PC-9 (cell line): ENCODE measurements at regions not wholly inside any gene's neighbourhood (a gene's known extent, or its start where the extent isn't known, plus 50 kb on each side); places are given as distances from the start of the nearest gene placed in this dataset.

ENCODE experiments used
- EZH2 ChIP-seq: fragments of 200-600 bp; sonication (generic); IDR thresholded peaks from 2 replicates; pipeline ENCODE4 v1.8.0; 2017; ENCODE audit warnings: antibody characterized with exemption, low read depth
- TF ChIP-seq, protein P1 (sequence below): fragments of 200-600 bp; sonication (generic); conservative IDR thresholded peaks from 2 replicates; pipeline ENCODE4 v1.6.1; 2017; ENCODE audit warnings: mixed run types, antibody characterized with exemption, mild to moderate bottlenecking, moderate library complexity

DNA sequence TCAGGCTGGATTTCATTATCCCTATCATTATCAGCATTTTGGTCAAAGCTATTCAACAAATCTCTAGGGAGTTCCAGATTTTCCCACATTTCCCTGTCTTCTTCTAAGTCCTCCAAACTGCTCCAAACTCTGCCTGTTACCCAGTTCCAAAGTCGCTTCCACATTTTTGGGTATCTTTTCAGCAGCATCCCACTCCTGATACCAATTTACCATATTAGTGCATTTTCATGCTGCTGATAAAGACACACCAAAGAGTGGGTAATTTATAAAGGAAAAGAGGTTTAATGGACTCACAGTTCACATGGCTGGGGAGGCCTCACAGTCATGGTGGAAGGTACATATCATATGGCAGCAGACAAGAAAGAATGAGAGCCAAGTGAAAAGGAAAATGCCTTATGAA, 132.8 kb upstream of the SLC7A11 start:
- TF ChIP-seq, protein P1, sequence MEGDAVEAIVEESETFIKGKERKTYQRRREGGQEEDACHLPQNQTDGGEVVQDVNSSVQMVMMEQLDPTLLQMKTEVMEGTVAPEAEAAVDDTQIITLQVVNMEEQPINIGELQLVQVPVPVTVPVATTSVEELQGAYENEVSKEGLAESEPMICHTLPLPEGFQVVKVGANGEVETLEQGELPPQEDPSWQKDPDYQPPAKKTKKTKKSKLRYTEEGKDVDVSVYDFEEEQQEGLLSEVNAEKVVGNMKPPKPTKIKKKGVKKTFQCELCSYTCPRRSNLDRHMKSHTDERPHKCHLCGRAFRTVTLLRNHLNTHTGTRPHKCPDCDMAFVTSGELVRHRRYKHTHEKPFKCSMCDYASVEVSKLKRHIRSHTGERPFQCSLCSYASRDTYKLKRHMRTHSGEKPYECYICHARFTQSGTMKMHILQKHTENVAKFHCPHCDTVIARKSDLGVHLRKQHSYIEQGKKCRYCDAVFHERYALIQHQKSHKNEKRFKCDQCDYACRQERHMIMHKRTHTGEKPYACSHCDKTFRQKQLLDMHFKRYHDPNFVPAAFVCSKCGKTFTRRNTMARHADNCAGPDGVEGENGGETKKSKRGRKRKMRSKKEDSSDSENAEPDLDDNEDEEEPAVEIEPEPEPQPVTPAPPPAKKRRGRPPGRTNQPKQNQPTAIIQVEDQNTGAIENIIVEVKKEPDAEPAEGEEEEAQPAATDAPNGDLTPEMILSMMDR, result no peak
- TF ChIP-seq EZH2, result no peak
